ENCODE measurements at regions not wholly inside any gene's neighbourhood (a gene's known extent, or its start where the extent isn't known, plus 50 kb on each side); places are given as distances from the start of the nearest gene placed in this dataset.

DNA sequence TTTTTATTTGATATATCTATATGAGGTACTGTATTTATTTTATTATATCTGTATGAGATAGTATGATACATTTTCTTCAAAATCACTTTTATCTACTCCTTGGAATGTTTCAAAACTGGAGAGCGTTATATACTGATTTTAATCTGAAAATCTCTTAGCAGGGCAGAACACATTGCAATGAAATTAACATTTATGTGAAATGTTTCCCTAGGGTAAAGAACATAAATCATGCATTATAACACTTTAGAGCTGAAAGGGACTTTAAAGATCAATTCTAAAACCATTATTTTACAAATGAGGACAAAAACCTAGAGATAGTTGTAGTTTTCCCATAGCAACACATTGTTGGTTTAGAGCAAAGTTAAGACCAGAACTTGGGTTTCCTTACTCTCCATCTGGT is 153.7 kb downstream of the ATOH1 start:
- Mint-ChIP-seq H3K36me3 (ENCODE audit: low read depth) (no peaks in the 10 kb centered on the region), H3K4me3 (no peak overlapping the region), H3K9me3 (peaks cover 7% of the 10 kb centered on the region), H3K27ac (no peak overlapping the region), H3K27me3 (no peaks in the 10 kb centered on the region), H3K4me1 (ENCODE audit: low read depth) (no peaks in the 10 kb centered on the region)
- intact Hi-C loops (cut with micrococcal nuclease): no loop called here
- ChIA-PET POLR2A (no interaction called here), CTCF (no interaction called here)
- no peak for DNase-seq
- TF ChIP-seq CTCF (IDR thresholded peaks at IDR 0.05): no peak
- ATAC-seq: no peak

- ChIA-PET POLR2A (no interaction called here), CTCF (no interaction called here)
- Mint-ChIP-seq H3K4me1 (ENCODE audit: low read depth) (no peaks in the 10 kb centered on the region), H3K27ac (no peak overlapping the region), H3K9me3 (peaks cover 9% of the 10 kb centered on the region), H3K36me3 (ENCODE audit: low read depth) (no peaks in the 10 kb centered on the region), H3K4me3 (no peak overlapping the region), H3K27me3 (no peaks in the 10 kb centered on the region)
- DNase-seq: no peak
- intact Hi-C loops (cut with micrococcal nuclease): no loop called here
- no peak for ATAC-seq
- TF ChIP-seq CTCF (IDR thresholded peaks at IDR 0.05): no peak
Measured at GRCh38 chr4:93983140-93983539, 154.6 kb downstream of the ATOH1 start.

DNA sequence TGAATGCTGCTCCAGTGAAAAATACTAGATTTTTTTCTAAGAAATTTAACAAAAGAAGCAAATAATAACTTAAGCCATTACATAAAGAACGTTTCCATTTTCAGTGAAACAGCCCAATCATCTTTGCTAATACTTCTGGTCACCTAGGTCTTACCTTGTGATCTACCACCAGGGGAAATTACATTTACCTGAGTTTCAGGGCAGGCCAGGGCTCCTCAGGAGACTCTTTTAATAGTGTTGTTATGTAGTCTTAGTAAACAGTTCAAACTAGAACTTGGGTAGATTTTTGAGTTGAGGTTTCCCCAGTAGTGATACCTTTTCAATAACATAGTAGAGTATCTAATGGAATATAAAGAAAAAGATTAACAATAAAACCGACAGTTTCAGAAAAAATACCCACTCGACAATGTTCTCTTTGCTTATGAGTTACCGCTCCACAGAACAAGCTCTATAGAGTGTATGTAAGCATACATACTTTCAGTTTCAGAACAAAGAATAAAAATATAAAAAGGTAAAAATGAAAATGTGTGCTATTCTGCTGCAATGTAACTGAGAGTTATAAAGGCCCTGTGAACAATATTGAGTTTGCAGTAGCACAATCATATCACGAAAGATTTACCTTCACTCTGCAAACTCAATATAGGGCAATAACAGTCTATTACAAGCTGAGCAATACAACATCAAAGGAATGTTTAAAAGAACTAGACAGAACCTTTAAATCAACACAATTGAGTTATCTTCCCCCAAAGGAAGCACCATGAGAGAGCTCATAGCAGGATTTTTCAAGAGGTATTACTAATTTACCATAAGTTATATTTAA is 165.8 kb downstream of the ATOH1 start:
- POLR2A ChIA-PET: no interaction called here
- Mint-ChIP-seq H3K27me3 (no peaks in the 10 kb centered on the region), H3K4me3 (no peak overlapping the region), H3K36me3 (ENCODE audit: low read depth) (no peaks in the 10 kb centered on the region), H3K4me1 (ENCODE audit: low read depth) (no peaks in the 10 kb centered on the region), H3K9me3 (no peaks in the 10 kb centered on the region), H3K27ac (no peak overlapping the region)
- intact Hi-C loops (cut with micrococcal nuclease): no loop called here
- no peak for TF ChIP-seq CTCF (IDR thresholded peaks at IDR 0.05)
- ATAC-seq (no peak), DNase-seq (no peak)
- CTCF ChIA-PET: no interaction called here

- Mint-ChIP-seq H3K27ac (no peak overlapping the region), H3K27me3 (no peaks in the 10 kb centered on the region), H3K4me1 (ENCODE audit: low read depth) (no peaks in the 10 kb centered on the region), H3K9me3 (no peaks in the 10 kb centered on the region), H3K36me3 (ENCODE audit: low read depth) (no peaks in the 10 kb centered on the region), H3K4me3 (no peak overlapping the region)
- DNase-seq (no peak), ATAC-seq (no peak)
- no peak for TF ChIP-seq CTCF (IDR thresholded peaks at IDR 0.05)
- POLR2A ChIA-PET: no interaction called here
- intact Hi-C loops (cut with micrococcal nuclease): no loop called here
- CTCF ChIA-PET: no interaction called here
Measured at GRCh38 chr4:93996895-93997294, 168.3 kb downstream of the ATOH1 start.

GRCh38 chr4:94000559-94000958 is 172.0 kb downstream of the ATOH1 start:
- H3K4me1 Mint-ChIP-seq (ENCODE audit: low read depth): no peaks in the 10 kb centered on the region
- no peak for ATAC-seq

More at GRCh38 chr4:94000559-94000958, 172.0 kb downstream of the ATOH1 start:
- no peak overlapping the region for H3K4me3 Mint-ChIP-seq
- no peak for TF ChIP-seq CTCF (IDR thresholded peaks at IDR 0.05)
- DNase-seq: no peak
- ChIA-PET POLR2A (no interaction called here), CTCF (no interaction called here)
- H3K27ac Mint-ChIP-seq: no peak overlapping the region
- no peaks in the 10 kb centered on the region for H3K36me3 Mint-ChIP-seq (ENCODE audit: low read depth)
- no peaks in the 10 kb centered on the region for H3K9me3 Mint-ChIP-seq
- intact Hi-C loops (cut with micrococcal nuclease): no loop called here
- no peaks in the 10 kb centered on the region for H3K27me3 Mint-ChIP-seq
